ENCODE measurements at regions not wholly inside any gene's neighbourhood (a gene's known extent, or its start where the extent isn't known, plus 50 kb on each side); places are given as distances from the start of the nearest gene placed in this dataset.
A peak's percentile ranks its signal among the peaks of the same experiment; 100 is the strongest.

- Histone ChIP-seq H3K36me3 (ENCODE audit: low read depth) (no peaks in the 10 kb centered on the region), H3F3A (ENCODE audit: insufficient read depth) (peaks cover 66% of the 10 kb centered on the region), H4K20me1 (ENCODE audit: insufficient read depth) (no peaks in the 10 kb centered on the region), H3K4me2 (ENCODE audit: unreplicated experiment) (peak overlapping the region; percentile 35), H3K27me3 (replicated peaks; ENCODE audit: insufficient read depth) (no peaks in the 10 kb centered on the region), H3K79me2 (ENCODE audit: insufficient read depth) (no peaks in the 10 kb centered on the region), H3K27ac (peak overlapping the region; percentile 85), H2AFZ (peak overlapping the region; percentile 34; the same call in 1 of the 2 replicates), H3K4me3 (no peak overlapping the region), H3K9me3 (ENCODE audit: low read depth) (no peaks in the 10 kb centered on the region), H3K4me1 (ENCODE audit: insufficient read depth) (peaks cover 78% of the 10 kb centered on the region), H3K9ac (peak overlapping the region; percentile 36), H3K9me2 (ENCODE audit: insufficient read depth) (no peaks in the 10 kb centered on the region)
- DNase-seq = peak; percentile 93
- in situ Hi-C loops (cut with MboI) = no loop called here
- TF ChIP-seq EZH2 (IDR thresholded peaks at IDR 0.05; ENCODE audit: insufficient read depth, poor library complexity, severe bottlenecking) = no peak
- no peak for TF ChIP-seq EZH2phosphoT487 (IDR thresholded peaks at IDR 0.05; ENCODE audit: insufficient read depth, low read depth)
- 2 to 4% methylated on average over 4 of the region's 4 CpGs for WGBS, 2 experiments (ENCODE audit: low coverage in 1 of 2, low lambda C conversion rate in 2 of 2, missing lambda C conversion rate in 2 of 2)
Measured at GRCh38 chr11:28836285-28837081, 728.3 kb downstream of the METTL15 start.

- 7 to 11% methylated on average over 3 of the region's 3 CpGs for WGBS, 2 experiments (ENCODE audit: low coverage in 1 of 2, low lambda C conversion rate in 2 of 2, missing lambda C conversion rate in 2 of 2)
- Histone ChIP-seq H3K9ac (peak overlapping the region; percentile 36), H3K36me3 (ENCODE audit: low read depth) (no peaks in the 10 kb centered on the region), H3K27me3 (replicated peaks; ENCODE audit: insufficient read depth) (no peaks in the 10 kb centered on the region), H3K4me1 (ENCODE audit: insufficient read depth) (peaks cover 82% of the 10 kb centered on the region), H4K20me1 (ENCODE audit: insufficient read depth) (no peaks in the 10 kb centered on the region), H3F3A (ENCODE audit: insufficient read depth) (peaks cover 66% of the 10 kb centered on the region), H3K4me3 (no peak overlapping the region), H3K27ac (peak overlapping the region; percentile 85), H3K79me2 (ENCODE audit: insufficient read depth) (no peaks in the 10 kb centered on the region), H2AFZ (no peak overlapping the region), H3K4me2 (ENCODE audit: unreplicated experiment) (peak overlapping the region; percentile 47), H3K9me2 (ENCODE audit: insufficient read depth) (no peaks in the 10 kb centered on the region), H3K9me3 (ENCODE audit: low read depth) (no peaks in the 10 kb centered on the region)
- in situ Hi-C loops (cut with MboI) = no loop called here
- peak; percentile 65 for DNase-seq
- no peak for TF ChIP-seq EZH2 (IDR thresholded peaks at IDR 0.05; ENCODE audit: insufficient read depth, poor library complexity, severe bottlenecking)
- no peak for TF ChIP-seq EZH2phosphoT487 (IDR thresholded peaks at IDR 0.05; ENCODE audit: insufficient read depth, low read depth)
Measured at GRCh38 chr11:28835790-28836189, 727.6 kb downstream of the METTL15 start.

- H4K20me1 ChIP-seq (ENCODE audit: insufficient read depth) = no peaks in the 10 kb centered on the region
- no peaks in the 10 kb centered on the region for H3K27me3 ChIP-seq (replicated peaks; ENCODE audit: insufficient read depth)
- H3K4me2 ChIP-seq (ENCODE audit: unreplicated experiment) = peak overlapping the region; percentile 47
- H3K9me2 ChIP-seq (ENCODE audit: insufficient read depth) = no peaks in the 10 kb centered on the region
- no peak overlapping the region for H2AFZ ChIP-seq
- no peak for DNase-seq
- no peaks in the 10 kb centered on the region for H3K36me3 ChIP-seq (ENCODE audit: low read depth)
- no peaks in the 10 kb centered on the region for H3K79me2 ChIP-seq (ENCODE audit: insufficient read depth)
- peaks cover 66% of the 10 kb centered on the region for H3F3A ChIP-seq (ENCODE audit: insufficient read depth)
- peak overlapping the region; percentile 85 for H3K27ac ChIP-seq
- peaks cover 82% of the 10 kb centered on the region for H3K4me1 ChIP-seq (ENCODE audit: insufficient read depth)
- in situ Hi-C loops (cut with MboI) = no loop called here
- H3K9ac ChIP-seq = 0 out of 2 replicates have a peak overlapping the region, but pooled peaks have one; percentile 36
- no peak for TF ChIP-seq EZH2 (IDR thresholded peaks at IDR 0.05; ENCODE audit: insufficient read depth, poor library complexity, severe bottlenecking)
- H3K4me3 ChIP-seq = no peak overlapping the region
- no peaks in the 10 kb centered on the region for H3K9me3 ChIP-seq (ENCODE audit: low read depth)
Measured at GRCh38 chr11:28835317-28835716, 727.1 kb downstream of the METTL15 start.

- Histone ChIP-seq H3K27ac (peak overlapping the region; percentile 85), H3K27me3 (replicated peaks; ENCODE audit: insufficient read depth) (no peaks in the 10 kb centered on the region), H3K9ac (peak overlapping the region; percentile 31; the same call in 1 of the 2 replicates), H3F3A (ENCODE audit: insufficient read depth) (peaks cover 66% of the 10 kb centered on the region), H4K20me1 (ENCODE audit: insufficient read depth) (no peaks in the 10 kb centered on the region), H3K4me2 (ENCODE audit: unreplicated experiment) (peak overlapping the region; percentile 47), H3K9me2 (ENCODE audit: insufficient read depth) (no peaks in the 10 kb centered on the region), H3K79me2 (ENCODE audit: insufficient read depth) (no peaks in the 10 kb centered on the region), H3K9me3 (ENCODE audit: low read depth) (no peaks in the 10 kb centered on the region), H2AFZ (no peak overlapping the region), H3K4me3 (peak overlapping the region; percentile 18; the same call in 1 of the 2 replicates), H3K36me3 (ENCODE audit: low read depth) (no peaks in the 10 kb centered on the region), H3K4me1 (ENCODE audit: insufficient read depth) (peaks cover 82% of the 10 kb centered on the region)
- in situ Hi-C loops (cut with MboI) = no loop called here
- WGBS, 2 experiments (ENCODE audit: low coverage in 1 of 2, low lambda C conversion rate in 2 of 2, missing lambda C conversion rate in 2 of 2) = 4 to 9% methylated on average over 3 of the region's 3 CpGs
- peak; percentile 78 for DNase-seq
- TF ChIP-seq EZH2phosphoT487 (IDR thresholded peaks at IDR 0.05; ENCODE audit: insufficient read depth, low read depth) (no peak), EZH2 (IDR thresholded peaks at IDR 0.05; ENCODE audit: insufficient read depth, poor library complexity, severe bottlenecking) (no peak)
Measured at GRCh38 chr11:28834877-28835276, 726.7 kb downstream of the METTL15 start.
